Brain microvascular endothelial cell (primary cell): ENCODE measurements at regions not wholly inside any gene's neighbourhood (a gene's known extent, or its start where the extent isn't known, plus 50 kb on each side); places are given as distances from the start of the nearest gene placed in this dataset.

Source experiments
- DNase-seq: peaks from one replicate; pipeline ENCODE4 v3.0.0-alpha.2; 2020
- H3K27ac ChIP-seq: fragments of 250-450 bp; sonication (Bioruptor Pico); 2 replicates; pipeline ENCODE4 v1.5.1; 2020; ENCODE audit warnings: mild to moderate bottlenecking, moderate library complexity
- H3K27me3 ChIP-seq: fragments of 250-450 bp; sonication (Bioruptor Pico); replicated peaks from 2 replicates; pipeline ENCODE4 v1.5.1; 2020; ENCODE audit warnings: mild to moderate bottlenecking
- H3K36me3 ChIP-seq: fragments of 250-450 bp; sonication (Bioruptor Pico); replicated peaks from 2 replicates; pipeline ENCODE4 v1.5.1; 2020; ENCODE audit warnings: mild to moderate bottlenecking
- H3K4me3 ChIP-seq: 2 replicates; pipeline ENCODE4 v1.5.1; 2011; ENCODE audit warnings: low read depth, mild to moderate bottlenecking, control low read depth, low read length, moderate library complexity
- in situ Hi-C: cut with HindIII; loops from 2 replicates; pipeline ENCODE4 v1.10.0; 2017; ENCODE audit warnings: low sequenced_read_pairs, low pct_ligation_motif_present
- TF ChIP-seq, protein P1 (sequence below): IDR thresholded peaks from 2 replicates; pipeline ENCODE4 v1.5.1; 2011; ENCODE audit warnings: low read depth, mild to moderate bottlenecking, moderate library complexity, low read length, control low read depth, inconsistent platforms; ENCODE audit errors: missing control alignments

GRCh38 chr3:62982795-62983455 lies 107.7 kb upstream of the CADPS start:
- no peaks in the 10 kb centered on the region for H3K27me3 ChIP-seq
- no peak for DNase-seq
- in situ Hi-C loops, result no loop called here
- H3K4me3 ChIP-seq, result no peak overlapping the region
- no peak overlapping the region for H3K27ac ChIP-seq
- no peaks in the 10 kb centered on the region for H3K36me3 ChIP-seq
- TF ChIP-seq, protein P1, sequence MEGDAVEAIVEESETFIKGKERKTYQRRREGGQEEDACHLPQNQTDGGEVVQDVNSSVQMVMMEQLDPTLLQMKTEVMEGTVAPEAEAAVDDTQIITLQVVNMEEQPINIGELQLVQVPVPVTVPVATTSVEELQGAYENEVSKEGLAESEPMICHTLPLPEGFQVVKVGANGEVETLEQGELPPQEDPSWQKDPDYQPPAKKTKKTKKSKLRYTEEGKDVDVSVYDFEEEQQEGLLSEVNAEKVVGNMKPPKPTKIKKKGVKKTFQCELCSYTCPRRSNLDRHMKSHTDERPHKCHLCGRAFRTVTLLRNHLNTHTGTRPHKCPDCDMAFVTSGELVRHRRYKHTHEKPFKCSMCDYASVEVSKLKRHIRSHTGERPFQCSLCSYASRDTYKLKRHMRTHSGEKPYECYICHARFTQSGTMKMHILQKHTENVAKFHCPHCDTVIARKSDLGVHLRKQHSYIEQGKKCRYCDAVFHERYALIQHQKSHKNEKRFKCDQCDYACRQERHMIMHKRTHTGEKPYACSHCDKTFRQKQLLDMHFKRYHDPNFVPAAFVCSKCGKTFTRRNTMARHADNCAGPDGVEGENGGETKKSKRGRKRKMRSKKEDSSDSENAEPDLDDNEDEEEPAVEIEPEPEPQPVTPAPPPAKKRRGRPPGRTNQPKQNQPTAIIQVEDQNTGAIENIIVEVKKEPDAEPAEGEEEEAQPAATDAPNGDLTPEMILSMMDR, result no peak

DNA sequence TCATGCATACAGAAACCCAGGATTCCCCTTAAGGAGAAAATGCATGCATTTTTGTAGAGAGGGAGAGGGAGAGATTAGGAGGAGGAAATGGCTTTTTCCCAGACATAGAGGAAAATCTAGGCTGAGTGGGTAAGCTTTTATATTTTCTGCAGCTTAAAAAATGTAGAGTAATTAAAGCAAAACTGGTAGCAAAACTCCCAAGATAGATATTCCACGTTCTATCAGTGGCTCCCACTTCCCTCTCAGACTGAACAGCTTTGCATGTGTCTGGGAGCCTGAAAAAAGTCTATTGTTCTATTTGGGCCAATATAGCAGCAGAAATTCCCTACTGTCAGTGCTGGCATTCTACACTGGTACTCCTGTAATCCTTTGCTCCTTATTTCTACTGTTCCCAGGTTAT lies 110.8 kb upstream of the CADPS start:
- DNase-seq, result no peak
- Histone ChIP-seq H3K27me3 (no peaks in the 10 kb centered on the region), H3K36me3 (no peaks in the 10 kb centered on the region), H3K27ac (no peak overlapping the region), H3K4me3 (no peak overlapping the region)
- in situ Hi-C loops, result no loop called here
- TF ChIP-seq, protein P1, result no peak

DNA sequence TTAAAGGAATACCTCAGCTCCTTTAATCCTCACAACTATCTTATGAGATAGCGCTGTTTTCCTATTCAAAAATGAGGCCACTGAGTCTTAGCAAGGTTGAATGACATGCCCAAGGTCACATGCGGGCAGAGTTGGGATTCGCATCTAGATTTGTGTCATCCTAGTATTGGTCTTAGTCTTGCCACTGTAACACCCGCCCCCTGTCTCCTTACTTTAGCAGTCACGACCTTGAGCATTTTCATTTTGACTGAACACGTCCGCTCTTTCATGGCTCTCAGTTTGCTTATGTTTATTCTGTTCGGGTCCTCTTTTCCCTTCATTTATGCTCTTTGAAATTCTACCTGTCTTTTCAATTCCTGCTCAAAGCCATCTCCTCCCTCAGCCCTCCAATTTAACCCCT lies 112.5 kb upstream of the CADPS start:
- DNase-seq, result no peak
- Histone ChIP-seq H3K27me3 (no peaks in the 10 kb centered on the region), H3K4me3 (no peak overlapping the region), H3K27ac (no peak overlapping the region), H3K36me3 (no peaks in the 10 kb centered on the region)
- TF ChIP-seq, protein P1, result no peak
- in situ Hi-C loops, result no loop called here

DNA sequence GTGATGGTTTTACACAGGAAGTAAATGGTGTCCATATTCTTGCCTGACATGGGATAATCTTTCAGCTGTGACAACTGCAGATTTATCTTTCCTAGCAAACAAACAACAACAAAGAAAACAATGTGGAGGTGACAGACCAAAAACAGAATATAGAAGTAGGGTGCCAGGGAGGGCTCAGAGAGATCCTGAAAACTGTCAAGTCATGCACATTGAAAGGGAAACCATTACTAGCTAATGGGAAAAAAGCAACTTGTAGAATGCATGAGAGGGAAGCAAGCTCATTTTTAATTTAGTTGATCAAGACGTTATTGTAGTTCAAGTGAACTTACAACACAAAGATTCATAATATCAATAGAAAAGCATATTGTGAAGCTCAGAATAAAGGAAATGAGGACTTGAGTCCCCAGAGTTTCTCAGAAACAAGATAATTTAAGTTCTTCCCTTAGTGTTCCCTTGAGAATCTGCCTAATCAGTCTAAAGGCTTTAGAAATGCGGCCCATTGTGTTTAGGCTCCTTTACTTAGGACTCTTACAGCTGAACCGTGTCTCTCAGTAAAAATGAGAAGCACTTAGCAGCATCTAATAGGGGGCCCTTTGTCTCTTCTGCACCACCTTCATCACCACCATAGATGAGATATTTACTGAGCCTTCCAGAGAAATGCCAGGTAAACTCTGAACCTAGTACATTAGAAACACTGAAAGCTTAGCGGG lies 115.6 kb upstream of the CADPS start:
- no peak for DNase-seq
- TF ChIP-seq, protein P1, result no peak
- H3K27me3 ChIP-seq, result no peaks in the 10 kb centered on the region
- no peak overlapping the region for H3K4me3 ChIP-seq
- in situ Hi-C loops, result no loop called here
- H3K36me3 ChIP-seq, result no peaks in the 10 kb centered on the region
- H3K27ac ChIP-seq, result no peak overlapping the region

DNA sequence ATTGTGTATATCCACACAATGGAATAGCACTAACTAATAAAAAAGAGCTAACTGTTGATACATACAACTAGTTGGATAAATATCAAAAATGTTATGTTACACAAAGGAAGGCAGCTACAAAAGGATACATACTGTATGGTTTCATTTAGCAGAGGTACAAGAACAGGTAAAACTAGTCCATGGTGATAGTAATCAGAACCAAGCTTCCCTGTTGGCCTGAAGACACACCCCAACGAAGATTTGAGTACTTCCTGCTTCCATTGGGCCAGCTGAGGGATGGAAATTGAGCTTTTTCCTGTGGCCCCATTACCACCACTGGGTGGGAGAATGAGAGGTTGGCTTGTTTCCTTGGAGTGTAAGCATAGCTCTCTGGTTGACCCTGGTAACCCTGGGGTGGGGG lies 117.3 kb upstream of the CADPS start:
- H3K36me3 ChIP-seq, result no peaks in the 10 kb centered on the region
- no peak overlapping the region for H3K27ac ChIP-seq
- H3K4me3 ChIP-seq, result no peak overlapping the region
- in situ Hi-C loops, result no loop called here
- TF ChIP-seq, protein P1, result no peak
- no peak for DNase-seq
- no peaks in the 10 kb centered on the region for H3K27me3 ChIP-seq
